Body of pancreas (tissue), 4 donors: ENCODE measurements at regions not wholly inside any gene's neighbourhood (a gene's known extent, or its start where the extent isn't known, plus 50 kb on each side); places are given as distances from the start of the nearest gene placed in this dataset.

ENCODE experiments used
- ATAC-seq: fragments of 150-250 bp; one replicate; pipeline ENCODE4 v1.9.1; 2016
- DNase-seq, 4 donors: peaks; one replicate each; pipeline ENCODE4 v3.0.0-alpha.2; 2019
- H3K27ac ChIP-seq, 4 donors: fragments of 200-600 bp; sonication (generic); 1 replicate in 3 of 4; 2 replicates in 1 of 4; pipeline versions ENCODE4 v1.5.1 to v1.6.1; 2016 to 2019; ENCODE audit warnings: mild to moderate bottlenecking in 1 of 4, mixed read lengths in 1 of 4, moderate library complexity in 1 of 4
- H3K27me3 ChIP-seq, 2 donors: fragments of 200-600 bp; sonication (generic); one replicate each; pipeline ENCODE4 v1.6.0; 2016; ENCODE audit warnings: mild to moderate bottlenecking in 1 of 2
- H3K36me3 ChIP-seq, 2 donors: fragments of 200-600 bp; sonication (generic); replicated peaks in 1 of 2; 2 replicates each; pipeline ENCODE4 v1.5.1; 2016; ENCODE audit warnings: low read depth in 2 of 2; ENCODE audit not compliant: insufficient read depth in 1 of 2
- H3K4me1 ChIP-seq: fragments of 200-600 bp; sonication (generic); one replicate; pipeline ENCODE4 v1.6.0; 2016
- H3K4me3 ChIP-seq, 2 donors: fragments of 200-600 bp; sonication (generic); 1 replicate in 1 of 2; 2 replicates in 1 of 2; pipeline ENCODE4 v1.5.1; 2016 to 2019
- H3K9me3 ChIP-seq, 3 donors: fragments of 200-600 bp; sonication (generic); 1 replicate in 2 of 3; 2 replicates in 1 of 3; pipeline ENCODE4 v1.5.1; 2016
- CTCF ChIP-seq, 7 experiments: fragments of 450-650 bp in 4 of 7; fragments of 200-600 bp in 3 of 7; sonication (generic) in 3 of 7; IDR thresholded peaks; one replicate each; pipeline ENCODE4 v1.5.1; 2016 to 2019; ENCODE audit warnings: antibody characterized with exemption in 7 of 7
- POLR2A ChIP-seq, 3 donors: fragments of 450-650 bp; IDR thresholded peaks; one replicate each; pipeline ENCODE4 v1.6.1; 2016; ENCODE audit warnings: antibody characterized with exemption in 3 of 3, mild to moderate bottlenecking in 2 of 3
- WGBS, 2 donors: methylation state at CpG; one replicate each; pipeline ENCODE4 v1.1.5; 2017; 5-methylcytosine and 5-hydroxymethylcytosine counted together
- intact Hi-C: fragments of 100-400 bp; cut with DNase I; formaldehyde crosslinking; loops from one replicate; pipeline ENCODE4 v1.15.1; 2023

GRCh38 chr5:152140347-152140746 is 215.7 kb upstream of the GLRA1 start:
- WGBS, 2 donors, result 73 to 82% methylated on average over 1 of the region's 1 CpG
- intact Hi-C loops, result no loop called here

GRCh38 chr5:152137063-152137462 is 212.4 kb upstream of the GLRA1 start:
- H3K4me3 ChIP-seq, result no peak overlapping the region
- no peaks in the 10 kb centered on the region for H3K9me3 ChIP-seq
- H3K27me3 ChIP-seq, result no peaks in the 10 kb centered on the region
- H3K4me1 ChIP-seq, result no peaks in the 10 kb centered on the region
- TF ChIP-seq CTCF (IDR thresholded peaks at IDR 0.05), result no peak
- TF ChIP-seq POLR2A (IDR thresholded peaks at IDR 0.05), result no peak
- intact Hi-C loops, result no loop called here
- DNase-seq (no peak), ATAC-seq (no peak)
- no peaks in the 10 kb centered on the region for H3K36me3 ChIP-seq
- 15 to 28% methylated on average over 4 of the region's 4 CpGs for WGBS, 2 donors
- H3K27ac ChIP-seq, result no peak overlapping the region

More at GRCh38 chr5:152140347-152140746, 215.7 kb upstream of the GLRA1 start:
- no peak overlapping the region for H3K4me3 ChIP-seq
- TF ChIP-seq CTCF (IDR thresholded peaks at IDR 0.05) (no peak), POLR2A (IDR thresholded peaks at IDR 0.05) (no peak)
- no peak overlapping the region for H3K27ac ChIP-seq
- no peak for DNase-seq
- no peaks in the 10 kb centered on the region for H3K9me3 ChIP-seq
- H3K27me3 ChIP-seq, result no peaks in the 10 kb centered on the region
- H3K4me1 ChIP-seq, result no peaks in the 10 kb centered on the region
- no peak for ATAC-seq
- no peaks in the 10 kb centered on the region for H3K36me3 ChIP-seq

GRCh38 chr5:152136321-152136720 is 211.7 kb upstream of the GLRA1 start:
- Histone ChIP-seq H3K4me3 (no peak overlapping the region), H3K27me3 (no peaks in the 10 kb centered on the region), H3K36me3 (no peaks in the 10 kb centered on the region), H3K4me1 (no peaks in the 10 kb centered on the region), H3K27ac (no peak overlapping the region), H3K9me3 (no peaks in the 10 kb centered on the region)
- intact Hi-C loops, result no loop called here
- DNase-seq (no peak), ATAC-seq (no peak)
- TF ChIP-seq POLR2A (IDR thresholded peaks at IDR 0.05) (no peak), CTCF (IDR thresholded peaks at IDR 0.05) (no peak)
- 60 to 75% methylated on average over 6 of the region's 6 CpGs for WGBS, 2 donors

GRCh38 chr5:152135827-152136226 is 211.2 kb upstream of the GLRA1 start:
- H3K4me3 ChIP-seq, result no peak overlapping the region
- H3K9me3 ChIP-seq, result no peaks in the 10 kb centered on the region
- no peaks in the 10 kb centered on the region for H3K4me1 ChIP-seq
- DNase-seq, result no peak
- intact Hi-C loops, result no loop called here
- ATAC-seq, result no peak
- 70 to 73% methylated on average over 2 of the region's 2 CpGs for WGBS, 2 donors
- H3K36me3 ChIP-seq, result no peaks in the 10 kb centered on the region
- no peak for TF ChIP-seq POLR2A (IDR thresholded peaks at IDR 0.05)
- TF ChIP-seq CTCF (IDR thresholded peaks at IDR 0.05), result no peak
- H3K27me3 ChIP-seq, result no peaks in the 10 kb centered on the region
- no peak overlapping the region for H3K27ac ChIP-seq

GRCh38 chr5:152125661-152126205 is 201.1 kb upstream of the GLRA1 start:
- Histone ChIP-seq H3K36me3 (no peaks in the 10 kb centered on the region), H3K27me3 (no peaks in the 10 kb centered on the region), H3K4me3 (no peak overlapping the region), H3K9me3 (no peaks in the 10 kb centered on the region), H3K27ac (no peak overlapping the region), H3K4me1 (no peaks in the 10 kb centered on the region)
- TF ChIP-seq CTCF (IDR thresholded peaks at IDR 0.05) (no peak), POLR2A (IDR thresholded peaks at IDR 0.05) (no peak)
- intact Hi-C loops, result no loop called here
- ATAC-seq (no peak), DNase-seq (no peak)
- 31 to 43% methylated on average over 6 to 7 of the region's 7 CpGs for WGBS, 2 donors
